NOMO-1 treated with dmso at 0.1 percent for 144 hours (cell line): ENCODE measurements at regions not wholly inside any gene's neighbourhood (a gene's known extent, or its start where the extent isn't known, plus 50 kb on each side); places are given as distances from the start of the nearest gene placed in this dataset.

ENCODE experiments used
- DNase-seq: peaks from one replicate; lab custom pipeline; 2025; ENCODE audit not compliant: unreplicated experiment; lab: John Stamatoyannopoulos, UW

- DNase-seq: no peak
These were observed 98.8 kb downstream of the GCNT1 start for GRCh38 chr9:76557674-76558225.

DNA sequence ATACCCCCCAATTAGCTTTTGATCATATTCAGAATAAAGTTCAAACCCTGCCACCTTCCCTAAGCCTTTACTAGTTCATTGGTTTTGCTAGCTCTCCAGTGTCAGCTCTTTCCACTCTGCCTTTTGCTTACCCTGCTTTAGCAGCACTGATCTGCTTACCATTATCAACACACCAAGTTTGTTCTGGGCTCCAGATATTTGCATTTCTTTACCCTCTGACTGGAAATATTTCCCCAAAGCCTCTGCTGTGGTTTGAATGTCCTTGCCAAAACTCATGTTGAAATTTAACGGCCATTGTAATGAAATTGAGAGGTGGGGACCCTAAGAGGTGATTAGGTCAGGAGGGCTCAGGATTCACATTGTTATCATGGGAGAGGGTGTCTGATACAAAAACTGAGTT is 99.5 kb downstream of the GCNT1 start:
- no peak for DNase-seq

DNA sequence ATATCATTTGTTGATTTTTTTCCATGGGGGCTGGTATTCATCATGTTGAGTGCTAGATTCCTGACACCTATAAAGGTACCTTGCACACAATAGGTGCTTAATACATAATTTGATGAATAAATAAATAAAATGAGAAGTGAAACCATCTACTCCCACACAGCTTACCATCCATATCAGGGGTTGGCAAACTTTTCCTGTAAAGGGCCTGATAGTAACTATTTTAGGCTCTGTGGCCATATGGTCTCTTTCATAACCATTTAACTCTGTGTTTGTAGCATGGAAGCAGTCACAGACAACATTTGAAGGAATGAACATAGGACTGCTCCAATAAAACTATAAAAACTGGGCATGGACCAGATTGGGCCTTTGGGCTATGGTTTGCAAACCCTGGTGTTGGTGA is 100.3 kb downstream of the GCNT1 start:
- DNase-seq: peak; percentile 1

DNA sequence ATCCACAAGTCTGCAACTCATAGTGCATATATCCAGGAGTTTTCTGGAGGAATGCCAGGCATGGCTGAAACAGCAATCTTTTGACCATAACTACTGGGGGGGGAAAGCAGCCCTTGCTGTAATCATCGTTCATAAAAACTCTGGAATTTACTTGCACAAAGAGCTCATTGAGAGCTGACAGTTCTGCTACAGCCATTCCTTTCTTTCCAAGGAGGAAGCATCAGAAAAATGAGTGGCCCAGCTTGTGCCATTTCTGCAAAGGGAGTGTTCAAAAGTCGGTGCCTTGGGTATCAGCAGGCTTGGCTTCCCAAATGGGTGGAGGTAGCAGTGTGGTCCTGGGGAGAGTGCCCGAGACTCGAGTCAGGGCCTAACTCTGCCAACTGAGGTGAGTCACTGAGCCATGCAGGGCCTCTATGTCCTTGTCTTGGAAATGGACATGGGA is 101.5 kb downstream of the GCNT1 start:
- DNase-seq: no peak

DNA sequence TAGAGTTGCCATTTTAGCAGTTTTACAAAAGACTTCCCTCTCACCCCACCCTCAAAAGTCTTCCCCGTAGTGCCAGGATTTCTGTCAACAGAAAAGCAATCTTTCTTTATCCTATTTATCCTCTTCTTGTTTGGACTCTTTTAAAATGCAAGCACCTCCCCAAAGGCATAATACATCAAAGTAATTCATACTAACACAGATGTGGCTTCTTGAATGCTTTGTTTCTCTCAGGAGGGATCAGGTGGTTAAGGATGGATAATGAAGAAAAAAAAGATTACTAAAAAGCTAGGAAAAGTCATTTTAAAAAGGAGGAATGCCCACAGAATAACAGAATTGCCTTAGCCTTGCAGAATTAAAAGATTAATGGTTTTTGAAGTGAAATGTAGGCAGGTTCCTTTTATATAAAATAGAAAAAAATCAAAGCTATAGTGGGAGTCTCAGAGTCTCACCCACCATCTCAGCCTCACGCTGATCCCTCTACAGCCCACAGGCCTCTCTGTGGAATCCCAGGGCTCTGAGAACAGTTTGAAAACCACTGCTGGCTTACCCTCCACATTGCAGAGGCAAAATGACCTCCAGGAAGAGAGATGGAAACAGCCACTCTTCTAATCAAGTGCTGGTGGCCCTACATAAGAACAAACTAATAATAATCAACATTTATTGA is 102.2 kb downstream of the GCNT1 start:
- no peak for DNase-seq
